Stimulated activated CD4-positive, alpha-beta T cell treated with anti-CD3 and anti-CD28 coated beads, Interleukin-4, amount 100 ng/mL, for 48 hours (primary cell): ENCODE measurements at regions not wholly inside any gene's neighbourhood (a gene's known extent, or its start where the extent isn't known, plus 50 kb on each side); places are given as distances from the start of the nearest gene placed in this dataset.
"Not testable (repeated sequence)": the region's sequence is repeated elsewhere in the genome, so short reads cannot be mapped to it uniquely, and the experiment has no call there.

Experiments used
- DNase-seq, 2 donors: peaks; one replicate each; pipeline ENCODE4 v3.0.0-alpha.2; 2020; ENCODE audit warnings: low read depth in 2 of 2

GRCh38 chr4:147102596-147102995 is 156.9 kb upstream of the TTC29 start:
- no peak for DNase-seq

- DNase-seq = no peak
These were observed 157.8 kb upstream of the TTC29 start for GRCh38 chr4:147103403-147103946.

- no peak for DNase-seq
These were observed 159.1 kb upstream of the TTC29 start for GRCh38 chr4:147104768-147105167.

- DNase-seq = no peak
These were observed 162.7 kb upstream of the TTC29 start for GRCh38 chr4:147108409-147108808.

GRCh38 chr4:147109800-147110199 is 164.1 kb upstream of the TTC29 start:
- DNase-seq = no peak

GRCh38 chr4:147110473-147111367 is 165.1 kb upstream of the TTC29 start:
- DNase-seq = no peak

GRCh38 chr4:147112196-147112595 is 166.5 kb upstream of the TTC29 start:
- DNase-seq = not testable (repeated sequence)

- no peak for DNase-seq
These were observed 171.8 kb upstream of the TTC29 start for GRCh38 chr4:147117431-147117830.

GRCh38 chr4:147118528-147118927 is 172.9 kb upstream of the TTC29 start:
- no peak for DNase-seq

GRCh38 chr4:147122685-147123084 is 177.0 kb upstream of the TTC29 start:
- DNase-seq = no peak

- DNase-seq = no peak
These were observed 177.5 kb upstream of the TTC29 start for GRCh38 chr4:147123146-147123545.

GRCh38 chr4:147128787-147129186 is 183.1 kb upstream of the TTC29 start:
- no peak for DNase-seq

GRCh38 chr4:147129687-147130086 is 184.0 kb upstream of the TTC29 start:
- no peak for DNase-seq

- DNase-seq = no peak
These were observed 189.0 kb upstream of the TTC29 start for GRCh38 chr4:147134536-147135210.

GRCh38 chr4:147136310-147136709 is 190.6 kb upstream of the TTC29 start:
- no peak for DNase-seq

GRCh38 chr4:147136751-147137150 is 191.1 kb upstream of the TTC29 start:
- no peak for DNase-seq

GRCh38 chr4:147137280-147137679 is 191.6 kb upstream of the TTC29 start:
- DNase-seq = no peak

GRCh38 chr4:147138171-147138570 is 192.5 kb upstream of the TTC29 start:
- DNase-seq = no peak

GRCh38 chr4:147139455-147140198 is 194.0 kb upstream of the TTC29 start:
- no peak for DNase-seq

- DNase-seq = no peak
These were observed 206.1 kb upstream of the TTC29 start for GRCh38 chr4:147151763-147152162.

GRCh38 chr4:147157860-147158701 is 212.4 kb upstream of the TTC29 start:
- no peak for DNase-seq
